Thyroid gland (tissue), 4 donors: ENCODE measurements at regions not wholly inside any gene's neighbourhood (a gene's known extent, or its start where the extent isn't known, plus 50 kb on each side); places are given as distances from the start of the nearest gene placed in this dataset.

ENCODE experiments used
- CTCF ChIP-seq, 6 experiments: fragments of 200-600 bp in 3 of 6; fragments of 450-650 bp in 3 of 6; sonication (generic) in 3 of 6; IDR thresholded peaks; one replicate each; pipeline ENCODE4 v1.5.1; 2016 to 2019; ENCODE audit warnings: antibody characterized with exemption in 6 of 6, mild to moderate bottlenecking in 2 of 6, inconsistent platforms in 1 of 6, moderate library complexity in 1 of 6
- POLR2A ChIP-seq, 2 donors: fragments of 450-650 bp; IDR thresholded peaks; one replicate each; pipeline ENCODE4 v1.6.1; 2017; ENCODE audit warnings: antibody characterized with exemption in 2 of 2, mild to moderate bottlenecking in 2 of 2, moderate library complexity in 1 of 2

GRCh38 chr2:181139831-181140230 is 159.4 kb downstream of the UBE2E3 start:
- no peak for TF ChIP-seq CTCF (IDR thresholded peaks at IDR 0.05)
- no peak for TF ChIP-seq POLR2A (IDR thresholded peaks at IDR 0.05)
